GM19372 (cell line): ENCODE measurements at regions not wholly inside any gene's neighbourhood (a gene's known extent, or its start where the extent isn't known, plus 50 kb on each side); places are given as distances from the start of the nearest gene placed in this dataset.
"Not testable (repeated sequence)": the region's sequence is repeated elsewhere in the genome, so short reads cannot be mapped to it uniquely, and the experiment has no call there.

Source experiments
- ATAC-seq: cut with Tn5 transposase; IDR thresholded peaks from one replicate; pipeline ENCODE4 v1.9.1; 2021; ENCODE audit warnings: mild to moderate bottlenecking, low read depth, moderate library complexity; ENCODE audit not compliant: unreplicated experiment

DNA sequence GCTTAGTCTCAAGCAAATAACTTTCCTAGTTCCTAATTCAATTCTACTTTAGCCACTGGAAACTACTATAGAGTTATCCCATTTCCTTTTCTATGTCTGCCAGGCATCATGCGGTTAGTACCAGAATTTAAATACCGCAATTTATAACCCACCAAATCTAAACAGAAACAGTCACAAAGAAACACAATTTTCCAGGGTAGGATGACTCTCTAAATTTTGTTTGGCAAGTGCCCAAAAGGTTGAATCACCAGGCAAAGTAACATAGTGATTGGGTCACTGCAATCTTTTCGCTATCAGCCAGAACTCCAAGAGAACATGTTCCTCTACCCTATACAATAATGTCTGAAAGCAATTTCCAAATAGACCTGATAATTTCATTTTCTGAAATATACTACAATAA is 240.2 kb upstream of the GRIA3 start:
- no peak for ATAC-seq

GRCh38 chrX:122945328-122945727 is 238.8 kb upstream of the GRIA3 start:
- no peak for ATAC-seq

GRCh38 chrX:122972604-122973003 is 211.5 kb upstream of the GRIA3 start:
- ATAC-seq = no peak

DNA sequence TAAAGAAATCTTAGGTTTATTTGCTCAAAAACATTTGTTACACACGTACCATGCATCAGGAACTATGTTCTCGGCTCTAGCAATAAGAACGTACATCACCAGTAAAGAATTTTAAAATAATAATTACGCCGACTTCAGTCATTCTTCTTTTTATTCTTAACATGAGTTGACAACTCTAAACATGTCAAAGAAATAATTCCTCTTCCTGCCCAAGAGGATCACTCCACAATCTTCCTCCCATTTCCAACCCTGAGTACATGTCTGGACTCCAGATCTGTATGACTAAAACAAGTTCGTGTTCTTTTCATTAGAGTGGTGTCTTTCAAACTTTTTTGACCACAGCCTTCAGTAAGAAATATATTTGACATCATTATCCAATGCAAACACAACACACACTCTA is 201.6 kb upstream of the GRIA3 start:
- ATAC-seq = no peak

GRCh38 chrX:123002844-123003243 is 181.2 kb upstream of the GRIA3 start:
- ATAC-seq = not testable (repeated sequence)

GRCh38 chrX:123013141-123013540 is 170.9 kb upstream of the GRIA3 start:
- ATAC-seq = no peak

- no peak for ATAC-seq
Measured at GRCh38 chrX:123036401-123036800, 147.7 kb upstream of the GRIA3 start.

- ATAC-seq = no peak
Measured at GRCh38 chrX:123049071-123049625, 134.9 kb upstream of the GRIA3 start.

DNA sequence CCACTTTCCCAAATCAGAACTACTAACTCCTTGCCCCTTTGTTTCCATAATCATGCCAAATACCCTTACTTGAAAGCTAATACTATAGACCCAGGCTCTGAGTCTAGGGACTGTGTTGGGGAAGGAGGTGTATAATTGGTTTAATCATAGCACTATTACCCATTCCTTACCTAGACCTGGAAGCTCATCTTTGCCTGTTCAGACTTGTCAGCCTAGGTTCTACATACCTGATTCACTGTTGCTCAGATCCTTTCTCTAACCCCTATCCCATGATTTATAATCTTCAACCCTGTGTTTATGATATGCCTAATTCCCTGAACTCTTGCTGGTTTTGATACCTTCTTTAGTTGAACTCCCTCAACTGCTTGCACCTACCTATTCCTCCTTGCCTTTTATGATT is 123.1 kb upstream of the GRIA3 start:
- no peak for ATAC-seq

DNA sequence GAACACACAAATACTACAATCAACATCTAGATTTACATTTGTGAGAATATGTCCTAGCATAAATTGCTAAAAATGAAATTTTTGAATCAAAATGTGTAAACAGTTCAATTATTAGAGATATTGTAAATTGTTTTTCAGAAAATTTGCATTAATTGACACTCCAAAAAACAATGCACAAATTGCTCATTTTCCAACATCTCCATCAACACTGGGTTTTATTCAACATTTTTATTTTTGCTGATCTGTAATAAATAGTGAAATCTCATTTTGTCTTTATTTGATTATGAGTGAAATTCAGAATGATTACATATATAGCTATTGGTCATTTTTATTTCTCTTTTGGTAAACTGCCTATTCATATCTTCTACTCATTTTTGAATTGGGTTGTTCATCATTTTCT is 120.0 kb upstream of the GRIA3 start:
- no peak for ATAC-seq

- no peak for ATAC-seq
Measured at GRCh38 chrX:123072686-123073385, 111.2 kb upstream of the GRIA3 start.

DNA sequence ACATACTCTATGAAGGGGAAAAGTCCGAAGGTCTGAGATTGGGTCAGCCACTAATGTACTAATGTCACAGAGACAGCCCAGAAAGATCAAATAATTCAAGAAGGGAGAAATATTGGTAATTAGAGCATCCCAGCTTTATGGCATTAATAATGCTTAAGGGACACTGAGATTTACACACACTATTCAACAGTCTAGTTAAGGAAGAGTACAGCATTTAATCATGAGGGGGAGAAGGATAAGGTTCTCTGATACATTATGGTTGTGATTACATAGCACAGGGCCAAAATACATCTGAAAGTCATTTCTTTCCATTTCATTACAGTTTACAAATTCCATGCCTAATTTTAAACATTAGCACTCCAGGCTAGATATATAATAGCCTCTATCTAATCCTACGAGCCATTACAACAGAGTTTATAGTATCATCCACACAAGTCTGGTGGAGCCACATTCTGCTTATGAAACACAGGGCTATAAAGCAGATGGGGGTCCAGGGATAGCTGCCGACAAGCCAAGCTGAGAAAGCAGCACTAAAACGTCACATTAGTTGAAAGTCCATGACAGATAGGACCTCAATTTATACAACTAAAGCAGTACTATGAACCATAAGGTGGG is 108.0 kb upstream of the GRIA3 start:
- ATAC-seq = no peak

DNA sequence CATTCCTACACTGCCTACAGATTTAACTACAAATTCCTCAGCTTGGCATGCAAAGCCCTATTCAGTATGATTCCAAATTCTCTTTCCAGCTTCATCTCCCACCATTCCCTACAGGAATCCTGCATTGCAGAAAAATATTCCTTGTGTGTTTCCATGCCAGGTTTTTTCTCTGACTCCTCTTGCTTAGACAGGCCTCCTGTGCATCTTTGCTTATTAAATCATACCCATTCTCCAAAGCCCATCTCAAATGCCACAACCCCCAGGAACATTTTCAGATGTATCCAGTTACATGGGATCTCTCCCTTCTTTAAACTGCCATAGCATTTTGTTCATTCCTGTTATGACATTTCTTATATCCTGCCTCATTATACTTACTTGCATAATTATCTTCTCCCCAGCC is 106.4 kb upstream of the GRIA3 start:
- no peak for ATAC-seq

DNA sequence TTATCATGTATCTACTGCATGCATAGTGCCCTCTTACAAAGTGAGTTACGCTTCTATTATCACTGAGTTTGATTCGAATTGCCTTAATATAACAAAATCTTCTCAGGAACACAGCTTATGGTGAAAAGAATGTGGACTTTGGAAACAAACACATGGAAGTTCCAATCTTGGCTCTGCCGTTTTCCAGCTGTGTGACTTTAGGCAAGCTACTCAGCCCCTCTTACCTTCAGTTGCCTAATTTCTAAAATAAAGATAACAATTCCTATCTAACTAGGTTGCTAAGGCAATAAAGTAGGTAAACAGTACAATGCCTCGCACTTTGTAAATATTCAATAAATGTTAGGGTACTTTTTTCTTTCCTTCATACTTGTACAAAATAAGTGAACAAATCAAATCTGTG is 104.0 kb upstream of the GRIA3 start:
- no peak for ATAC-seq

- no peak for ATAC-seq
Measured at GRCh38 chrX:123081776-123082175, 102.3 kb upstream of the GRIA3 start.

GRCh38 chrX:123083924-123084323 is 100.2 kb upstream of the GRIA3 start:
- no peak for ATAC-seq

DNA sequence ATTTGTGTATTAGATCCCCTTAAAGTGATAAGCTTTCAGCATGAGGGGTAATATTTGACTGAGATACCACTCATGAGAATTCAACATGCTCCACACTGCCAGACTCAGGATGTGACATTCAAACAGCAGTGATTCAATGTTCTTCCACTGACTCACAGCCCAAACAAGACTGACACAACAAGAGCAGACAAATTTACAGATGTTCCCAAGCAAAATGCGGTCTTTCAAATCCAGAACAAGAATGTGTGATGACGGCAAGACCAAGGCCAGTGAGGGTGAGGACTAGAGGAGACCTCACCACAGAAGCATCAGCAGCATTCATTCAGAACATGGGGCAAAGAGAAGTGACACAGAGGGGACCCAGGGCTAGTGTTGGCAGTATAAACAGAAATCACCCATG is 99.3 kb upstream of the GRIA3 start:
- ATAC-seq = no peak

- no peak for ATAC-seq
Measured at GRCh38 chrX:123085311-123085940, 98.7 kb upstream of the GRIA3 start.

- ATAC-seq = no peak
Measured at GRCh38 chrX:123086768-123087167, 97.3 kb upstream of the GRIA3 start.

- ATAC-seq = no peak
Measured at GRCh38 chrX:123087326-123087725, 96.8 kb upstream of the GRIA3 start.

DNA sequence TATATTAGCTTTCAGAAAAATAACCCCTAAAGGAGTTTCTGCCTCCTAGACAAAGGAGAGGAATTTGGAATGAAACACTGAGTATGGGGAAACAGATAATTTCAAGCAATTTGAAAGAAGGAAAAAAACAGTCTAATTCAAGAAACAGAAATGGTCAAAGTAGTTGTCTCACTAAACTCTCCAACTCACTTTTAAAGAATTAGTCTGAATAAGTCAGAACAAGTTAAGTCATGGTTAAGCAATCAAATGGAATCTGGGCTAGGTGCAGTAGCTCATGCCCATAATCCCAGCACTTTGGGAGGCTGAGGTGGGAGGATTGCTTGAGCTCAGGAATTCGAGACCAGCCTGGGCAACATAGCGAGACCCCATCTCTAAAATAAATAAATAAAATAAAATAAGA is 95.7 kb upstream of the GRIA3 start:
- ATAC-seq = no peak

DNA sequence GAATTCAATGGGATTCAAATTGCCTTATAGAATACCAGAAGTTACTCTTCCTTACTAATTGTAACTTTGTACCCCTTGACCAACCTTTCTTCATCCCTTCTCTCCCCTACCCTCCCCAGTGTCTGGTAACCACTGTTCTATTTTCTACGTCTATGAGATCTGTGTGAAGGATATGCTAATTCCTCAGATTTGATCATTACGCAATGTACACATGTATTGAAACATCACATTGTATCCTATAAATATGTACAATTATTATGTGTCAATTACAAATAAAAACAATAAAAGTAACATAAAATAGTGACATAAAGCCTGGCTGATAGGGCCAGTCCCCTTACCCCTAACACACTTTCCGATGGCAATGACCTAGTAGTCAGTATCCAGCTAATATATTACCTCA is 95.1 kb upstream of the GRIA3 start:
- ATAC-seq = no peak
